Adrenal gland (tissue), 9 donors: ENCODE measurements at regions not wholly inside any gene's neighbourhood (a gene's known extent, or its start where the extent isn't known, plus 50 kb on each side); places are given as distances from the start of the nearest gene placed in this dataset.

Experiments
- DNase-seq, 7 donors: peaks; one replicate each; pipeline ENCODE4 v3.0.0-alpha.2; 2019 to 2020
- H3K27ac ChIP-seq, 5 donors: fragments of 200-600 bp; sonication (generic) in 4 of 5; 1 replicate in 3 of 5; 2 replicates in 2 of 5; pipeline versions ENCODE4 v1.5.1 to v1.8.0; 2016 to 2020; ENCODE audit warnings: mild to moderate bottlenecking in 1 of 5
- H3K27me3 ChIP-seq: fragments of 200-600 bp; 2 replicates; pipeline ENCODE4 v1.8.0; 2021
- H3K36me3 ChIP-seq, 2 donors: fragments of 200-600 bp; replicated peaks in 1 of 2; 1 replicate in 1 of 2; 2 replicates in 1 of 2; pipeline versions ENCODE4 v1.5.1 to v1.8.0; 2018 to 2022
- H3K4me1 ChIP-seq, 2 donors: fragments of 200-600 bp; replicated peaks in 1 of 2; 1 replicate in 1 of 2; 2 replicates in 1 of 2; pipeline versions ENCODE4 v1.5.1 to v1.8.0; 2018 to 2021
- H3K4me3 ChIP-seq, 4 donors: fragments of 200-600 bp; sonication (generic) in 3 of 4; one replicate each; pipeline ENCODE4 v1.5.1; 2016 to 2018
- H3K9me3 ChIP-seq, 3 donors: fragments of 200-600 bp; sonication (generic) in 1 of 3; replicated peaks in 1 of 3; 1 replicate in 2 of 3; 2 replicates in 1 of 3; pipeline versions ENCODE4 v1.5.1 to v1.8.0; 2016 to 2021
- CTCF ChIP-seq, 6 experiments: fragments of 450-650 bp in 4 of 6; fragments of 200-600 bp in 2 of 6; sonication (generic) in 1 of 6; IDR thresholded peaks; 1 replicate in 5 of 6; 2 replicates in 1 of 6; pipeline versions ENCODE4 v1.5.1 to v1.8.0; 2016 to 2021; ENCODE audit warnings: antibody characterized with exemption in 6 of 6, mild to moderate bottlenecking in 2 of 6, moderate library complexity in 1 of 6
- POLR2A ChIP-seq, 2 donors: fragments of 450-650 bp; IDR thresholded peaks; one replicate each; pipeline ENCODE4 v1.6.1; 2017; ENCODE audit warnings: antibody characterized with exemption in 2 of 2, mild to moderate bottlenecking in 2 of 2, moderate library complexity in 1 of 2
- WGBS, 4 donors: extraction: QIAGEN DNeasy Blood & Tissue Kit in 2 of 4; methylation state at CpG; one replicate each; pipeline versions ENCODE4 v1.1.5 to v1.1.7; 2013 to 2017; 5-methylcytosine and 5-hydroxymethylcytosine counted together
- intact Hi-C, 2 donors: fragments of 100-400 bp; cut with DNase I; formaldehyde crosslinking; loops; one replicate each; pipeline versions ENCODE4 v1.14.1 to v1.15.0; 2022 to 2023
- donor health status: healthy with polysubstance abuse.
- donor health status: Bipolar disorder and iron deficiency.
- donor health status: DM: yes; HTN: yes; CAD: no.
- donor health status: DM: no; HTN: no; CAD: no.
- donor health status: DM: no; HTN: no; CAD: no.

GRCh38 chr1:234753979-234754378 is 144.0 kb upstream of the IRF2BP2 start:
- H3K27me3 ChIP-seq, result no peaks in the 10 kb centered on the region
- intact Hi-C loops, result no loop called here
- H3K36me3 ChIP-seq, result no peaks in the 10 kb centered on the region
- 80 to 90% (median 88%) methylated on average over 3 of the region's 3 CpGs for WGBS, 4 donors
- no peak overlapping the region for H3K4me3 ChIP-seq
- no peak for DNase-seq
- no peak overlapping the region for H3K27ac ChIP-seq
- H3K9me3 ChIP-seq, result no peaks in the 10 kb centered on the region
- H3K4me1 ChIP-seq, result peaks cover 0 to 8% of the 10 kb centered on the region in 2 donors
- TF ChIP-seq POLR2A (IDR thresholded peaks at IDR 0.05) (no peak), CTCF (IDR thresholded peaks at IDR 0.05) (no peak)

- Histone ChIP-seq H3K4me3 (no peak overlapping the region), H3K27me3 (no peaks in the 10 kb centered on the region), H3K4me1 (peaks cover 0 to 8% of the 10 kb centered on the region in 2 donors), H3K9me3 (no peaks in the 10 kb centered on the region), H3K27ac (no peak overlapping the region), H3K36me3 (no peaks in the 10 kb centered on the region)
- DNase-seq, result no peak
- 90 to 94% (median 91%) methylated on average over 8 of the region's 8 CpGs for WGBS, 4 donors
- no peak for TF ChIP-seq POLR2A (IDR thresholded peaks at IDR 0.05)
- TF ChIP-seq CTCF (IDR thresholded peaks at IDR 0.05), result no peak
- intact Hi-C loops, result no loop called here
These were observed 142.9 kb upstream of the IRF2BP2 start for GRCh38 chr1:234752927-234753326.

- intact Hi-C loops, result no loop called here
- H3K4me1 ChIP-seq, result peaks cover 0 to 8% of the 10 kb centered on the region in 2 donors
- 91 to 96% (median 94%) methylated on average over 7 of the region's 7 CpGs for WGBS, 4 donors
- no peak overlapping the region for H3K4me3 ChIP-seq
- no peaks in the 10 kb centered on the region for H3K9me3 ChIP-seq
- TF ChIP-seq CTCF (IDR thresholded peaks at IDR 0.05) (no peak), POLR2A (IDR thresholded peaks at IDR 0.05) (no peak)
- H3K27ac ChIP-seq, result no peak overlapping the region
- H3K36me3 ChIP-seq, result no peaks in the 10 kb centered on the region
- no peak for DNase-seq
- no peaks in the 10 kb centered on the region for H3K27me3 ChIP-seq
These were observed 141.7 kb upstream of the IRF2BP2 start for GRCh38 chr1:234751678-234752077.

GRCh38 chr1:234750922-234751627 is 141.1 kb upstream of the IRF2BP2 start:
- H3K36me3 ChIP-seq, result no peaks in the 10 kb centered on the region
- H3K4me3 ChIP-seq, result no peak overlapping the region
- intact Hi-C loops, result no loop called here
- no peak for DNase-seq
- no peak overlapping the region for H3K27ac ChIP-seq
- 61 to 68% (median 63%) methylated on average over 4 of the region's 4 CpGs for WGBS, 4 donors
- TF ChIP-seq POLR2A (IDR thresholded peaks at IDR 0.05) (no peak), CTCF (IDR thresholded peaks at IDR 0.05) (no peak)
- H3K27me3 ChIP-seq, result no peaks in the 10 kb centered on the region
- H3K9me3 ChIP-seq, result no peaks in the 10 kb centered on the region
- peaks cover 0 to 8% of the 10 kb centered on the region in 2 donors for H3K4me1 ChIP-seq
